UCSD-AML1 (cell line): ENCODE measurements at regions not wholly inside any gene's neighbourhood (a gene's known extent, or its start where the extent isn't known, plus 50 kb on each side); places are given as distances from the start of the nearest gene placed in this dataset.
"Not testable (repeated sequence)": the region's sequence is repeated elsewhere in the genome, so short reads cannot be mapped to it uniquely, and the experiment has no call there.

ENCODE experiments used
- DNase-seq: peaks from one replicate; lab custom pipeline; 2025; ENCODE audit not compliant: unreplicated experiment; lab: John Stamatoyannopoulos, UW

DNA sequence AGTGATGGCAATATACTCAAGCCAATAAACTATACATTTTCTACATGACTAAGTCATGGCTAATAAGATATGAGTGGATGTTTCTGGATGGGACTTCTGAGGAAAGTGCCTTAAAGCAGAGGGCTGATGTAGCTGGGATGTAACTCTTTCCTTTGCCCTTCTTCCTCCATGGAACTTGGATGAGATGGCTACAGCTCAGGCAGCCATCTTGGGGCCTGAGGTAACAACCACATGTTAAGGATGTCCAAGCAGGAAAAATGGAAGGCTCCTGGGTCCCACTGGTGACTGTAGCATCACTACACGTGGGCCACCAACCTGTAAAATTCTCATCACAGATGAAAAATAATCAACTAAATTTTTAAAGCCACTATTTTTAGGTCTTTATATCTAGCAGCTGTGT is 54.4 kb upstream of the GRIP1 start:
- DNase-seq = no peak

DNA sequence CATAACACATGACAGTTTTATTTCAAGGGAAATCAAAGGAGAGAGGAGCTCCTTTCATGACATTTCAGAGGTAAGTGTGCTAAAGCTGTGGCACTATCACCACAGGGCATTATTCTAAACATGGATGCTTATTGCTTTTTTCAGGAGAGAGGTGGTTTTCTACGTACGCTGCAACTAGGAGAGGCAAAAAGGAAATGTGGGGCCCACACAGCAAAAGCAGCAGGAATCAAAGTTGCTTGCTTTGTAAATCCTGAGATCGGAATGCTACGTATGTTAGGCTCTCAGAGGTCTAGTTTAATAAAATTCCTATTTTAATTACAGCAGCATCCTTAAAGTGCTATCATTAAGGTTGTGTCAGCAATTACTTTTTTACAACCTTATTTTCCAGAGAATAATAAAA is 55.0 kb upstream of the GRIP1 start:
- DNase-seq = no peak

DNA sequence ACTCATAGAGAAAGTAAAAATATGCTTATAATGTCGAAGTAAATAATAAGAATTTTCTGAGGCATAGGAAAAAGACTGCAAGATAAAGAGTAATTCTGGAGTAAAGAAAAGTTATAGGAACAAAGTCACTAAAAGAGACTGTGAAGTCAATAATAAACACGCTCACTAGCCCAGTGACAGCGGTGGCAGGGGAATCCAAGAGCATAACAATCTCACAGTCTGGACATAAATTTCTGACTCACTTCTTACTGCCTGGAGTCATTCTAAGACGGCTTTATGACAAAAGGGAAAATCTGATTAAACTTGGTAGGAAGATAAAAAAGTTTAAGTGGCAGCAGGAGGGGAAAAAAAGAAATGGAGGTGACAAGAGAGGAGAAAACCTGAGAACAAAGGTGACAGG is 56.4 kb upstream of the GRIP1 start:
- no peak for DNase-seq

DNA sequence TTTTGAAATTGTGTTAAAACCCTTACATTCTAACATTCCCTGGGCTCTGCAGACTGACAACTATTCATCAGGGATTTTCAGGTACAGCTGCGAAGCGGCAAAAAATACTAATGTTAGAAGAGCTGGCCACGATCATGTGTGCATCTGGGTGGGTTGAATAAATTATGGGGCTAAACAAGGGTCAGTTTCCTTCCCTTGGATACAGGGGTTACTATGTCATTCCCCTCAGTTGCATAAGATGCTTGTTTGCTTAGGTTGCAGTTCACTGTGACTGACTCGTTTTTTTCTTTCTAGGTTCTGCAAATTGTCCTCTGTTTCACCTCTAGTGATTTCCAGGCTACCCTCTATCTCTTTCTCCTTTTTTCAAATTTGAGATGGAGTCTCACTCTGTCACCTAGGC is 58.1 kb upstream of the GRIP1 start:
- DNase-seq = no peak

DNA sequence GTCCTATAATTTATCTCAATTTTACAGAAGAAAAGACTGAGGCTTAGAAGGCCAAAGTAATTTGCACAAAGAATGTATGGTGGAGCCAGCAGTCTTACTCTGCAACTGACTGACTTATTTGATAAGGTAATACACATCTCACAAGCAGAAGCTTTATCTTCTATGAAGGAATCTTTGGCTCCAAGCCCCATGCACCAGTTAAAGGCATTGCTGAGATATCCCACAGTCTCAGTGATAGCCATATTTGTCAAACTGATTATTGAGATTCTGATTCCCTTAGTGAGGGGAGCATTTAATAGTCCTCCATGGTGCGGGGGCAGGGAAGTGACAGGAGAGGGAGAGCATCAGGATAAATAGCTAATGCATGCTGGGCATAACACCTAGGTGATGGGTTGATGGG is 60.4 kb upstream of the GRIP1 start:
- no peak for DNase-seq

DNA sequence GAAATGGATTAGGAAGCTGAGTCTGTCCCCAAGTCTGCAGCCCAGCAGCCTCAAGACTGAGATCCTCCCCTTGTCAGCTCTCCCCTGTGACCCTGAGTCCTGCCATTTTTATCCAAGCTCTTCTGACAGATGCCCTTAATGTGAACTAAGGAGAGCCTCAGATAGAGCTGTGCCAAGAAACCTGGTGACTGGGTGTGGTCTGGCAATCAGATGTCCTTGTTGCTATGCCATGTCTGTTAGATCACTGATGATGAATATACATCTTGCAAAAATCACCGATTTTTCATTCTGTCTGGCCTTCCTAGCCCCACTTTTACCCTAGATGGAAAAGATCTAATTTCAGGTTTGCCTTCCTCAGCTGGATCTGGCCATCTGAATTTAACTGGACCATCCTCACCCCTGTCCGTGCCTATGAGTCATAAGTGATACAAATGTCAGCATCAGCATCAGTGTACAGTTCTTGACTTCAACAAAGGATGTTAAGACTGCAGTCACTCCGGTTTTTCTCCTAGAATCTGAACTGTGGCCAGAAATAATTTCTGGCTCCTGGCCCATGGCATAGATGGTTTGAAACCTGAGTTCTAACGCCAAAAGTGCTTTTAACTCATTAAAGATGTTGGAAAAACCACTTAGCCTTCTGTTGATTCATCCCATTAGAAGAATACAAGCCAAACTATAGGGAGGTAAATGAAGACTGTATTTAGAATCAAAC is 61.2 kb upstream of the GRIP1 start:
- DNase-seq = no peak

DNA sequence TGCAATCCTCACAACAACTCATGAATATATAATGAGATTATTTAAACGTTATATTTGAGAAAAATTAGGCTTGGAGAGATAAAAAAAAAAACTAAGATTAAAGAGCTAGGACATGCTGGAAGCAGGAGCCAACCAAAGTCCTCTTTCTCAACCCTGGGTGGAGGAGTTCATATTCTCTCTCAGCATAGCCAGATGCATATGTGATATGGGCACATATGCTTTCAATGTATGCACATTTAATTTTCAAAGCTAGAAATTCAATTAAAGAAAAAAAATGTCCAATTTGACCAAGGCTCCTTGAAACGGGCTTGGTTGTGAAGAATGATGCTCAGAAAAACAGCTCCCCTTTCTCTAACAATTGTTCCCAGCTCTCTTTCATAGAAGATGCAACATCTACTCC is 61.9 kb upstream of the GRIP1 start:
- DNase-seq = no peak

DNA sequence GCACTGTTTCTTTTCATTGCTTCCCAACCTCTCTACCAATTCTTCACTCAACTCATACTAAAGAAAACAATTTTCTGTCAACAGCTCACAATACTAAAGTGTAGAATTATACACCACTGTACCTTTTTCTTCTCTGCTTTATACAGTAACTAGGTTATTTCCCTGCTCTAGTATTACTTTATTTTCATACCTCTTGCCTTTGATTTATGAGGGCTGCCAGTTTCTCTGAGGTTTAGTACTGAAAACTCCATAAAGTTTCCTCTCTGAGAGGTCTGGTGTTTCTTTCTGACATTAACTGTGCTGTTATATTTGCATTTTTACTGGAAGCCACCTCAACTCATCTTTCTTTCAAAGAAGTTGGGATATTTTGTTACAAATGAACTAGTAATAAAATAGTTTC is 63.0 kb upstream of the GRIP1 start:
- no peak for DNase-seq

DNA sequence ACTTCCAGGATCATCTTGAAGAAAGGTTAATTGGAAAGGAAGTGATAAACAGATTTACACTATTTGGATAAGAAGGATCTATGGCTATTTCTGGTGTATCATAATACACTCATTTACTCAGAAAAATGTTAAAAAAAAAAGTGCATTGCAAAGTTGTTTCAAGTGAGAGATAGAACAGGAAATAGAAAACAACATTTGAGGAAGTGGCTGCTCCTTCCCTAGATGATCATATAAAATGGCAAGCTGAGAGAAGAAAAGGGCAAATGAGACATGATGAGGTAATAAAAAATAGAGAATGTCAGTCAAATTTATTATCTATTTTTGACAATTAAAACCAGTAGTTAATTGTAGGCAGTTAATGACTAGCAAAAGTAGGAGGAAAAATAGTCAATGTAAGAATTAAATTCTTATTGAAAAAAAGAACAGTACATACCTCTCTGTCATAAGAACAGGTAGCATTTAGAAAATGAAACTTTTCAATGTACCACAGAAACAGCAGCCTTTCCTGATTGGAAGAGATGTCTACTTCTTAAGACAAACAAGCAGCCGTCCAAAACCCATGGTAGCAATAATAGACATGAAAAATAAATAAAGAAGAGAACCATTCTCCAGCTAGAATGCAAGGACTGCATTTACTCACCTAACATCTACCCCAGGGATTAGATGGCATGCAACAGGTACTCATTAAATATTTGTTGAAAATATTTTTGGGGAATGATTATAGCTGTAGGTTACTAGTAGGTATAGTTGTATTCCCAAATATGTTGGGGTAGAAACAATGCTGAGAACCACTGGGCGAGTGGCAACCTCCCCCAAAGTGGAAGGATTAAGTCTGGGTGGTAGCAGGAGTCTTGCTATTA is 63.9 kb upstream of the GRIP1 start:
- DNase-seq = no peak

DNA sequence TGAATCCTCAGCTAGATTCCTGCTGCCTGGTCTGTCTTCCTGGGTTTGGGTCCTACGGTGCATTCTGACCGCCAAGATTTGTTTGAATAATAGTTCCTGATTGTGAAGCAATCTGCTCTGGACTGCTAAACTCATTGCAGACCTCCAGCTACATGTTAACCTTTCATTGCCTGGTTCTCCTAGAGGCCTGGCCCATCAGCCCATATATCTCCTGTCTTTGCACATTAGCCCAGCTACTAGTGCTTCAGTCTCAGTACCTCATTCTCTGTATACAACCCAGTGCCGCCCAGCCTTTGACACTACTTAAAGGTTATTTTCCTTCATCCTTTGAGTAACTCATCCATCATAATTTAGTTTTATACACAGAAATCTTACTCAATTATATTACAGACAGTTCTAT is 65.6 kb upstream of the GRIP1 start:
- DNase-seq = no peak

DNA sequence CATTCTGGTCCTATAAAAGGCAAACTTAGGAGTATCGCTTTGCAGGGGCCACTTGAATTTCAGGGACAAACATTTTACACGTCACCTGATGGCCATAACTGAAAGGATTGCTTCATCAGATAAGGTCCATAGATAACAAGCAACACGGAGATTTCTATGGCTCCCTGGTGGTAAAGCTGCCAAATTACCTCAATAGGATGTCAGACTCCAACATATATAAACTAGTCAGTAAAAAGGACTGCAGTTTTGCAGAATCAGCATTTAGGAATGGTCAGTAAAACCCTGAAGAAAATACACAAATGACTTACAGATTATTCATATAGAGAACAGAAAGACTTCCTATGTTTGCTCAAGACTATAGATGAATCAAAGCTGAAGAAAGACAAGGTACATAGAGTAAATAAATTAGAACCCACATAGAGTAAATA is 66.1 kb upstream of the GRIP1 start:
- DNase-seq = no peak

DNA sequence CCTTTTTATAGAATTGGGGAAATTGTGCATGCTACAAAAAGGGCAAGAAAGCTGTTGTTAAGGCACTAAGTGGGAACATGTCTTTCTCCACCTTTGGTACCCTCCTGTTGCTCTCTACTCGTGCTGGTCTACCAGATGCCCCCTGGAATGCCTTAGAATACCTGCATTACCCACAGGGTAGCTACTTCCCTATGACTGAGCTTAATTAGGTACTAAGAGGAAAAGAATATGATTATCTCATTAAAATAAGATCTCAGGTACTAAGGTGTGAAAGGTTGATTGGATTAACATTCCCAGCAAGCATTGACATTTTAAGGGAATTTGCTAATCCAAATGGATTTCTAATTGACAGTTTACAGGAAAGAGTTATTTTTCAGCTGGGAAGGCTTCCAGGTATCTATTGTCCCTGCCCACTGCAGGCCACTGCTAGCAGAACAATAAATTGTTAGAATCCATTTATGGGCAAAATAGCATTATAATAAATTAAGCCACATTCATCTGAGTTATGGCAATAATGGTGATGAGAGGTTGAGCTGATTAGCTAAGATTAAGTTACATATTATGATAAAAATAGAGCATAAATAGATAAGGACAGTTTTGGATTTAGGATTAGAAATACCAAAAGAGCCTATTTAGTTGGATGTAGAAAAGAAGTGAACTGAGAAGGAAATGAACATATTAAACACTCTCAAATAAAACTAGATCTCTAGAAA is 67.8 kb upstream of the GRIP1 start:
- no peak for DNase-seq

DNA sequence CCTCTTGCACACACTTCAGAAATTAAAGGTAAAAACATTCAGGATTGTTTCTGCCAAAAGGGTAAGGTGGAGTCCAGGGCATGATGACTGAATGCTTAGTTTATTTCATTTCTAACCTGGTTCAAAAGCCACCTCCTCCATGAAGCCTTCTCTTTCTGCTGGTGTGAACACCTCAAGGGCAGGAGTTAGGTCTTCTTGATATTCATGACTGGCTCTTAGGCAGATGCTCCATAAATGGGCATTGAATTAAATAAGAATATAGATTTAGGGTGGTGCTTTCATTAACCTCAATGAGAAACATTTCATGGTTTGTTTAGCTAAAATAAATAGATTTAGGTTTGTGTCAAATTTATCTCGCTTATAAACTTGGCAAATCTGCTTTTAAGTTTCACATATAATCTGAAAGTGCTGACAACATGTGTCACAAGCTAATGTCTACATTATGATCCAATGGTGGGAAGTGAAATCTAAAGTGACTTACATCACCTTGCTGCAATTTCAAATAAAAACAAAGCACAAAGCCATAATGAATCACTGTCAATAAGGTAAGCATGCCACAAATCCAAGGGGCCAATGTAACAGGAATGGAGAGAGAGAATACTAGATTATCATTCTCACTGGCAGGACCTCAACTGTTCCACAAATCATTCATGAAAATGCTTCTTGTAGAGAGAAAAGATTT is 72.7 kb upstream of the GRIP1 start:
- no peak for DNase-seq

DNA sequence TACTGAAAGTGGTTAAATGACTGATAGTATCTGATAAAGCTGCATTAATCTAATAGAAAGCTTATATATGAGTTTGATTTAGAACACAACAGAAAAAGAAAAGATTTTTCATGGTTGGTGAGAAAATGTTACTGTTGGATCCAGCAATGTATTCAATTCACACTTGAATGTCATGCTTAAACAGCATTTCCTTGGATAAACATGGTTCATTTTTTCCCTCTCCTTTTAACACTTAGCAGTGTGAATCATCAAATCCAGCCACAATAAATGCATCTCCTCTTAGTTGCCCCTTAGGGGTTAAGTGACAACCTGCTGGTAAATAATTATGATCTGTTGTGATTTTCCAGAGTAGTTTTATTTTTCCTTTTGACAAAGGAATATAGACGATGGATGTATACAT is 74.9 kb upstream of the GRIP1 start:
- DNase-seq = no peak

DNA sequence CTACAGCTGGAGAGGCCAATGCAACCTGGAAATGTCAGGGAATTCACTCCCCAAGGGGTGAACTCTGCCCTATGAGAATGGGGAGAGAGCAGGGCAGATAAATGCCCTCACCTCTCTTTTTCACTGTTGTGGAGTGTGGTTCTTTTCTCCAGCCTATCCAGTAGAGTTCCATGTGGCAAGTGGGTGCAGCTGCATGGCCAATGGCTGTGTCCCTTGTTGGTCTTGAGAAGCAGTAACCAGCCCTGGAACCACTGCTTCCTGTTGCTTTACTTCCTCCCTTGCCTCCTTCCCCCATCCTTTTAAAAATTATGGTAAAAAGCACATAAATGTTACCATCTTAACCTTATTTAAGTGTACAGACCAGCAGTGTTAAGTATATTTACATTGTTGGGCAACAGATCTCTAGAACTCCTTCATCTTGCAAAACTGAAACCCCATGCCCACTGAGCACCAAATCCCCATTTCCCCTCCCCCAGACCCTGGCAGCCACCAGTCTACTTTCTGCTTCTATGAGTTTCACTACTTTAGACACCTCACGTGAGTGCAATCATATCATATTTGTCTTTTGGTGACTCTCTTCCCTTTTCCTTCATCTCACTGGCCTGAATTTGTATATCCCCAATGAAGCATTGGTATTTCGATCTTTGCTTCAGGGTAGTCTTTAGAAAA is 77.0 kb upstream of the GRIP1 start:
- DNase-seq = no peak

DNA sequence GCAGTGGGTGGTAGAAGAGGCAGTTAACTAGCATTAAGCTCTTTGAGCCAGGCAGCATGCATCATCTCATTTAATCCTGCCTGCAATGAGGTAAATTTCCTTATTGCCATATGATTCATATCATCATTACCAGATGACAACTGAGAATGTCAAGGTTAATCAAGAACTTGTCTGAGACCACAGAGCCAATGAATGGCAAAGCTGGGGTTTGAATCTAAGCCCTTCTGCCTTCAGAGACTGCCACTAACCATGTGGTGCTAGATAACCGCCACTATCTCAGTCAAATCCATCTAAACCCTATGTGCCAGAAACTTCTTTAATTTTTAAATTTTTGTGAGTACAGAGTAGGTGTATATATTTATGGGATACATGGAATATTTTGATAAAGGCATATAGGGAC is 77.8 kb upstream of the GRIP1 start:
- no peak for DNase-seq

DNA sequence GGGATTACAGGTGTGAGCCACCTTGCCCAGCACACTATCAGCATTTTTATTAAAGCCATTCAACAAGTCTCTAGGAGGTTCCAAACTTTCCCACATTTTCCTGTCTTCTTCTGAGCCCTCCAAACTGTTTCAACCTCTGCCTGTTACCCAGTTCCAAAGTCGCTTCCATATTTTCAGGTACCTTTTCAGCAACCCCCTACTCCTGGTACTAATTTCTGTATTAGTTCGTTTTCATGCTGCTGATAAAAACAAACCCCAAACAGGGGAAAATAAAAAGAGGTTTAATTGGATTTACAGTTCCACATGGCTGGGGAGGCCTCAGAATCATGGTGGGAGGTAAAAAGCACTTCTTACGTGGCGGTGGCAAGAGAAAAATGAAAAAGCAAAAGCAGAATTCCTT is 81.2 kb upstream of the GRIP1 start:
- DNase-seq = not testable (repeated sequence)

DNA sequence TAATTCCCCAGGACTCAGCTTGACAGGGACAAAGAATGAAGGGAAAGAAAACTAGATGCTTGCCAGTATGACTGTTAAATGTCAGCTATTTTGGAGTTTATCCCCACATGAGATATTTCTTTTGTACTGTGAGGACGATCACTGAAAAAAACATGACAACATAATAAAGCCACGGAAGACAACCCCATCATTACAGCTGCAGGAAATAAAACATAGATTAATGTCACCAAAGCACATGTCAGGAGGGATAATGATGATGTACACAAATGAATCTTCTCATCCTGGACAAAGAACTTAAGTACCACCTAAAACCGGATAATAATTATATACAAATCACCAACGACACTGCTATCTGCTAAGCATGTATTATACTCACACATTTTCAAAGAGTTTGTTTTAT is 84.6 kb upstream of the GRIP1 start:
- no peak for DNase-seq

DNA sequence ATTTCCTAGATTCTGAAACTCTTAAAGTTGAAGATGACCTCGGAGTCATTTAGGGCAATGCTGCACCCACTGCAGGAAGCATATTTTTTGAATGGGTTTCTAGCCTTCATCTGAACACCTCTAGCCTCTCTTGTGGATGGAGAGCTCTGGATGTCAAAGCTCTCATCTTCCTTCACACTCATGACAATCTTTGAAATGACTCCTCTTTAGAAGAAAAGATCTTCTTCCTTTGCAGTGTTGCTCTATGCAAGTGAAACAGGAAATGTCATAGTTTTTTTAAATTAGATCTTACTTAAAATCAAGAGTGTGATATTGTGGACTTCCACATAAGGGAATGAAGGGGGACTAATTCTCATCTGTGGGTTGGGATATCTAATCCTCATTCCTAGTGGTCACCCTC is 86.3 kb upstream of the GRIP1 start:
- no peak for DNase-seq

DNA sequence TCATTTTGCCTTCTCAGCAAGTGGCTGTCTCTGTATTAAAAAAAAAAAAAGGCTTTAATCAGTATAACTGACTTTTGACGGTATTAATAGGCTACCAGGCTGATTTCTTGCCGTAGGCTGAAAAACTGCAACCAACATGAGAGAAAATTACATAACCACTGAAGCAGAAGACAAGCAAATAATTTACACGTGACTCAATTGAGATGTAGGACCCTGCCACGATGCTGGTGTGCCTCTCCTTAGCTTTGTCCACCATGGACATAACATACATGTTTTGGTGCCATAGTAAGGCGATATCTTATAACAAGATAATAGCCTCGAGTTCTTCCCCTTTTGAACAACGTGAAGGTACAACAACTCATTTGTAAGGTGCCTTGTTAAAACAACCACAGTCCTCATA is 88.7 kb upstream of the GRIP1 start:
- no peak for DNase-seq

DNA sequence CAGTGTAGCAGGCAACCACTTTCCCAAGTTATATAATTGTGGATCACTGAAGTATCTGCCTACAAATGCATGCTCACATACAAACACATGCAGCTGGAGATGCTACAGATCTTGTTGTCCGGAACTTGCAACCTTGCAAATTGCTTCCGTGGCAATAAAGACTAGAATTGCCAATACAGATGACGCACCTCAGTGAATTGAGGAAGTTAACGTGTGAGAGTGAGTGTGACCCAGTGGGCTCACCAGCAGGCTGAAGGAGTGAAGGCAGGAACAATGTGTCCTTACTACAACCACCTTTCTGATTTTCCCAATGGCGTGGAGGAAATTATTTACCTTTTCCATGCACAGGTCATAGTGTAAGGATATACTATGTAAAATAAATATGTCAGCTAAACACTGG is 89.4 kb upstream of the GRIP1 start:
- DNase-seq = no peak
